ENCODE measurements at regions not wholly inside any gene's neighbourhood (a gene's known extent, or its start where the extent isn't known, plus 50 kb on each side); places are given as distances from the start of the nearest gene placed in this dataset.

GRCh38 chr14:95374239-95374997 is 54.7 kb upstream of the CLMN start:
- DNase-seq (ENCODE audit: extremely low read depth, insufficient read length) = no peak

GRCh38 chr14:95370076-95370475 is 50.4 kb upstream of the CLMN start:
- no peak for TF ChIP-seq CTCF (IDR thresholded peaks at IDR 0.05; ENCODE audit: insufficient read depth, low read length, poor library complexity, severe bottlenecking)

More at GRCh38 chr14:95374239-95374997, 54.7 kb upstream of the CLMN start:
- H3K4me3 ChIP-seq (replicated peaks; ENCODE audit: low read depth, low read length) = no peak overlapping the region
- H3K36me3 ChIP-seq (ENCODE audit: control insufficient read depth, insufficient read depth, low read length) = no peaks in the 10 kb centered on the region
- no peaks in the 10 kb centered on the region; the same call in 1 of the 2 replicates for H3K27me3 ChIP-seq (replicated peaks; ENCODE audit: control insufficient read depth, insufficient read depth, low read length)
- no peak for TF ChIP-seq CTCF (IDR thresholded peaks at IDR 0.05; ENCODE audit: insufficient read depth, low read length, poor library complexity, severe bottlenecking)

More at GRCh38 chr14:95370076-95370475, 50.4 kb upstream of the CLMN start:
- no peaks in the 10 kb centered on the region; the same call in 1 of the 2 replicates for H3K27me3 ChIP-seq (replicated peaks; ENCODE audit: control insufficient read depth, insufficient read depth, low read length)
- DNase-seq (ENCODE audit: extremely low read depth, insufficient read length) = no peak
- H3K4me3 ChIP-seq (replicated peaks; ENCODE audit: low read depth, low read length) = no peak overlapping the region
- H3K36me3 ChIP-seq (ENCODE audit: control insufficient read depth, insufficient read depth, low read length) = no peaks in the 10 kb centered on the region
